ENCODE measurements at regions not wholly inside any gene's neighbourhood (a gene's known extent, or its start where the extent isn't known, plus 50 kb on each side); places are given as distances from the start of the nearest gene placed in this dataset.

DNA sequence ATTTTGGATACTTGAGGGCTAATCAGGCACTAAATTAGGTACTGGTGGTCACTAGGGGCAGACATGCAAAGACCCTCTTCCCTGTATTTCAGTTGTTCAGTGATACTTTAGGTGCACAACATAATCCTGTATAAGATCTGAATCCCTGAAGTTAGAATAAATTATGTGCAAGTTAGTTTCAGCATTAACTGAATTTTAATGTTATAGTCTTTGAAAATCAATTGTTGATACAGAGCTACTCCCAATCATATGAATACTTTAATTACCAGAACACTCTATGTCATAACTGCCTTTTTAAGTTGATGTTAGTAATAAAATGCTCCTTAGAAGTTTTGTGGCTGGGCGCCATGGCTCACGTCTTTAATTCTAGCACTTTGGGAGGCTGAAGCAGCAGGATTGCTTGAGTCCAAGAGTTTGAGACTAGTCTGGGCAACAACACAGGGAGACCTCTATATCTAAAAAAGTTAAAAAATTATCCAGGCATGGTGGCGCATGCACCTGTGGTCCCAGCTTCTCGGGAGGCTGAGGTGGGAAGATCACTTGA lies 87.1 kb upstream of the SKAP2 start (continued):
- TF ChIP-seq SAP30 (IDR thresholded peaks at IDR 0.05; ENCODE audit: insufficient read depth, insufficient replicate concordance, low read length) = no peak
- TF ChIP-seq POU5F1 (IDR thresholded peaks at IDR 0.05; ENCODE audit: low read depth, low read length) = no peak
- TF ChIP-seq RFX5 (IDR thresholded peaks at IDR 0.05; ENCODE audit: borderline replicate concordance, low read depth, low read length) = no peak
- TF ChIP-seq, protein P1, sequence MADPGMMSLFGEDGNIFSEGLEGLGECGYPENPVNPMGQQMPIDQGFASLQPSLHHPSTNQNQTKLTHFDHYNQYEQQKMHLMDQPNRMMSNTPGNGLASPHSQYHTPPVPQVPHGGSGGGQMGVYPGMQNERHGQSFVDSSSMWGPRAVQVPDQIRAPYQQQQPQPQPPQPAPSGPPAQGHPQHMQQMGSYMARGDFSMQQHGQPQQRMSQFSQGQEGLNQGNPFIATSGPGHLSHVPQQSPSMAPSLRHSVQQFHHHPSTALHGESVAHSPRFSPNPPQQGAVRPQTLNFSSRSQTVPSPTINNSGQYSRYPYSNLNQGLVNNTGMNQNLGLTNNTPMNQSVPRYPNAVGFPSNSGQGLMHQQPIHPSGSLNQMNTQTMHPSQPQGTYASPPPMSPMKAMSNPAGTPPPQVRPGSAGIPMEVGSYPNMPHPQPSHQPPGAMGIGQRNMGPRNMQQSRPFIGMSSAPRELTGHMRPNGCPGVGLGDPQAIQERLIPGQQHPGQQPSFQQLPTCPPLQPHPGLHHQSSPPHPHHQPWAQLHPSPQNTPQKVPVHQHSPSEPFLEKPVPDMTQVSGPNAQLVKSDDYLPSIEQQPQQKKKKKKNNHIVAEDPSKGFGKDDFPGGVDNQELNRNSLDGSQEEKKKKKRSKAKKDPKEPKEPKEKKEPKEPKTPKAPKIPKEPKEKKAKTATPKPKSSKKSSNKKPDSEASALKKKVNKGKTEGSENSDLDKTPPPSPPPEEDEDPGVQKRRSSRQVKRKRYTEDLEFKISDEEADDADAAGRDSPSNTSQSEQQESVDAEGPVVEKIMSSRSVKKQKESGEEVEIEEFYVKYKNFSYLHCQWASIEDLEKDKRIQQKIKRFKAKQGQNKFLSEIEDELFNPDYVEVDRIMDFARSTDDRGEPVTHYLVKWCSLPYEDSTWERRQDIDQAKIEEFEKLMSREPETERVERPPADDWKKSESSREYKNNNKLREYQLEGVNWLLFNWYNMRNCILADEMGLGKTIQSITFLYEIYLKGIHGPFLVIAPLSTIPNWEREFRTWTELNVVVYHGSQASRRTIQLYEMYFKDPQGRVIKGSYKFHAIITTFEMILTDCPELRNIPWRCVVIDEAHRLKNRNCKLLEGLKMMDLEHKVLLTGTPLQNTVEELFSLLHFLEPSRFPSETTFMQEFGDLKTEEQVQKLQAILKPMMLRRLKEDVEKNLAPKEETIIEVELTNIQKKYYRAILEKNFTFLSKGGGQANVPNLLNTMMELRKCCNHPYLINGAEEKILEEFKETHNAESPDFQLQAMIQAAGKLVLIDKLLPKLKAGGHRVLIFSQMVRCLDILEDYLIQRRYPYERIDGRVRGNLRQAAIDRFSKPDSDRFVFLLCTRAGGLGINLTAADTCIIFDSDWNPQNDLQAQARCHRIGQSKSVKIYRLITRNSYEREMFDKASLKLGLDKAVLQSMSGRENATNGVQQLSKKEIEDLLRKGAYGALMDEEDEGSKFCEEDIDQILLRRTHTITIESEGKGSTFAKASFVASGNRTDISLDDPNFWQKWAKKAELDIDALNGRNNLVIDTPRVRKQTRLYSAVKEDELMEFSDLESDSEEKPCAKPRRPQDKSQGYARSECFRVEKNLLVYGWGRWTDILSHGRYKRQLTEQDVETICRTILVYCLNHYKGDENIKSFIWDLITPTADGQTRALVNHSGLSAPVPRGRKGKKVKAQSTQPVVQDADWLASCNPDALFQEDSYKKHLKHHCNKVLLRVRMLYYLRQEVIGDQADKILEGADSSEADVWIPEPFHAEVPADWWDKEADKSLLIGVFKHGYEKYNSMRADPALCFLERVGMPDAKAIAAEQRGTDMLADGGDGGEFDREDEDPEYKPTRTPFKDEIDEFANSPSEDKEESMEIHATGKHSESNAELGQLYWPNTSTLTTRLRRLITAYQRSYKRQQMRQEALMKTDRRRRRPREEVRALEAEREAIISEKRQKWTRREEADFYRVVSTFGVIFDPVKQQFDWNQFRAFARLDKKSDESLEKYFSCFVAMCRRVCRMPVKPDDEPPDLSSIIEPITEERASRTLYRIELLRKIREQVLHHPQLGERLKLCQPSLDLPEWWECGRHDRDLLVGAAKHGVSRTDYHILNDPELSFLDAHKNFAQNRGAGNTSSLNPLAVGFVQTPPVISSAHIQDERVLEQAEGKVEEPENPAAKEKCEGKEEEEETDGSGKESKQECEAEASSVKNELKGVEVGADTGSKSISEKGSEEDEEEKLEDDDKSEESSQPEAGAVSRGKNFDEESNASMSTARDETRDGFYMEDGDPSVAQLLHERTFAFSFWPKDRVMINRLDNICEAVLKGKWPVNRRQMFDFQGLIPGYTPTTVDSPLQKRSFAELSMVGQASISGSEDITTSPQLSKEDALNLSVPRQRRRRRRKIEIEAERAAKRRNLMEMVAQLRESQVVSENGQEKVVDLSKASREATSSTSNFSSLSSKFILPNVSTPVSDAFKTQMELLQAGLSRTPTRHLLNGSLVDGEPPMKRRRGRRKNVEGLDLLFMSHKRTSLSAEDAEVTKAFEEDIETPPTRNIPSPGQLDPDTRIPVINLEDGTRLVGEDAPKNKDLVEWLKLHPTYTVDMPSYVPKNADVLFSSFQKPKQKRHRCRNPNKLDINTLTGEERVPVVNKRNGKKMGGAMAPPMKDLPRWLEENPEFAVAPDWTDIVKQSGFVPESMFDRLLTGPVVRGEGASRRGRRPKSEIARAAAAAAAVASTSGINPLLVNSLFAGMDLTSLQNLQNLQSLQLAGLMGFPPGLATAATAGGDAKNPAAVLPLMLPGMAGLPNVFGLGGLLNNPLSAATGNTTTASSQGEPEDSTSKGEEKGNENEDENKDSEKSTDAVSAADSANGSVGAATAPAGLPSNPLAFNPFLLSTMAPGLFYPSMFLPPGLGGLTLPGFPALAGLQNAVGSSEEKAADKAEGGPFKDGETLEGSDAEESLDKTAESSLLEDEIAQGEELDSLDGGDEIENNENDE (IDR thresholded peaks at IDR 0.05; ENCODE audit: insufficient replicate concordance, low read length) = no peak
